ENCODE measurements at regions not wholly inside any gene's neighbourhood (a gene's known extent, or its start where the extent isn't known, plus 50 kb on each side); places are given as distances from the start of the nearest gene placed in this dataset.
A peak's percentile ranks its signal among the peaks of the same experiment; 100 is the strongest.

- no peak for DNase-seq
Measured at GRCh38 chr4:180100433-180101344, 2142.5 kb upstream of the TENM3 start.

DNA sequence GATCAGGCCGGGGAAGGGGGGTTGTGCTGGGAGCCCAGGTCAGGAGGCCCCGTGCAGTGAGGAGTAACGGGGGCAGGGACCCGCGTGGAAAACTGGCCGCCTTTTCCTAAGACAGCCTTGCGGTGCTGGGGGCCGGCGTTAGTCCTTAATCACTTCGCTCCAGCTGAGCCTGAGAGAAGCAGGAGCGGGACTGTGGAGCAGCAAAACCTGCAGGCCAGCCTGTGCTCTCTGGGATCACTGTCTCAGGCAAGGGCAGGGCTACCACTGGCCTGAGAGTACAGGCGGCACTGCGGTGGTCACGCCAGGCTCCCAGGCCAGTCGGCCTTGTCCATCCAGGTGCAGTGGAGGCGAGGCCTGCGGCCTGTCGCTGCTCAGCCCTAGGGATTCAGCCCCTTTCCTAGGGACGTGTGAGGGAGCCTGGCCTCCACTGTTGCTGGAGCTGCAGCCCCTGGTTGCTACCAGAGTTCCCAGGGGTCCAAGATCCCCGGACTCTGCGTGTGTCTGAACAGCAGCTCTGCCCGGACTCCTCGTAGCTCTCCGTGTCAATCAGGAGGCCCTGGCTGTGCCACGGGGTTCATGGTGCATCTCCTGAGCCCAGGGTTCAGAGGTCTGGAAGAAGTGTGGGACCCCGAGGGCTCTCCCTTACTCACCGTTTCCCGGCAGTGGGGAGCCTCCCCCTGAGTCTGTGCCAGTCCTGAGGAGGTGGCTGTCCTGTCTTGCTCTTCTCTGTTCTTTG lies 2141.7 kb upstream of the TENM3 start:
- DNase-seq, result no peak

- DNase-seq, result no peak
Measured at GRCh38 chr4:180103794-180104193, 2139.4 kb upstream of the TENM3 start.

DNA sequence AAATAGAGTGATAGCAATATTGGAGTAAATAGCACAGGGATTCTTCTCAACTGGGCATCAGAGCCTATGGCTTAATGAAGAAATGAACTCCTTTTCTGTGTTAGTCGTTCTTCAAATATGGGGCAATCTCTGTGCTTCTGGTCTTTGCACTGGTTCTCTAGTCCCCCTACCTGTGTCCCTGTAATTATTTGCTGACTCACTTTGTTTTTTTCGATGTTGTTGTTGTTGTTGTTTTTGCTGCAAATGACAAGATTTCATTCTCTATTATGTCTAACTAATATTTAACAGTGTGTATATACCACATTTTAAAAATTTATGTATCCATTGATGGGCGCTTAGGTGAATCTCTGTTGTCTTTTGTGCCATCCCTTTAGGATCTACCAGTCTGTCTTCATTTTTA lies 2137.8 kb upstream of the TENM3 start:
- no peak for DNase-seq

DNA sequence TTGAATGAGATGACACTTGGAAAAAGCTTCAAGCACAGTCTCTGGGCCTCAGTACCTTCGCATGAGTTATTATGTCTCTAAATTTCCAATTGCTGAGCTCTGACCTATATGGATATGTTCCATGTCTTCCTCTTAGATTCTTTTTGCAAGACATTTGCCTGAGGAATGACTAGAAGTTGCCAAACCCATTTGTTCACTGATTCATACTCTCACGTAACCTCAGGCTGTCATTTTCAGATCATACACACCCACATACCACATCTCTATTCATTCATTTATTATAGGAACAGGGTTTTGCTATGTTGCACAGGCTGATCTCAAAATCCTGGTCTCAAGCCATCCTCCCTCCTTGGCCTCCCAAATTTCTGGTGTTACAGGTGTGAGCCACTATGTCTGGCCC lies 2137.1 kb upstream of the TENM3 start:
- no peak for DNase-seq

DNA sequence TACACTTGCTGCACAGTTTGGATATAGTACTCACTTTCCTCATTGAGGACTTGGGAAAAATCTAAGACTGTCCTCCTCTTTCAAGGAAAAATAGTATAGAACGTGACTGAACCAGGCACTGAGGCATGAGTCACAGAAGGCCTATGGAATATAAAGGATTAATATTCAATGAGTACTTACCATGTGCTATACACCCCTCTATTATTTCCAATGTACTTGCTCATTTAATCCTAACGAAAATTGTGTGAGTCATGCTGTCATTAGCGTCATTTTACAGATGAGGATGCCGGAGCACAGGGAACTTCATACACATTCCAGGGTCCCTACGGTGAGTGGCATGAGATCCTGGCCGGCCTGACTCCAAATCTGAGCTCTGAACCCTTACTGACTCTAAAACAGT lies 2136.2 kb upstream of the TENM3 start:
- no peak for DNase-seq

- DNase-seq, result no peak
Measured at GRCh38 chr4:180116840-180117239, 2126.4 kb upstream of the TENM3 start.

DNA sequence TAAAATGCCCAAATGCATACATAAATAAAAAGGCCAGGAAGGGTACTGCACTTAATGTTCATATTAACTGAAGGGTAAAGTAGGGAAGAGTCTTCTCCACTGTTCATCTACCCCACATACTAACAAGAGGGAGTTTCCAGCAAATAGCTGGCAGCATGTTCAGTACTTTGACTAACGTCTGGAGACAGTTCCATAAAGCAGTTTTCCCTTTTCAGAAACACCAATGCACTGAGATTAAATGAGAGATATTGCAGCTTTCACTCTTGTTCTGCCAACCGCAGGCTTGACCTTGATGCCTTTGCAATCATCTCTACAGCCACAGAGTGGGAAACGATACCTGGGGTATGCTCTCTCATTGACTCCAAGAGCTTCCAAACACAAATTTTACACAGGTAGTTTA lies 2123.1 kb upstream of the TENM3 start:
- DNase-seq, result no peak

DNA sequence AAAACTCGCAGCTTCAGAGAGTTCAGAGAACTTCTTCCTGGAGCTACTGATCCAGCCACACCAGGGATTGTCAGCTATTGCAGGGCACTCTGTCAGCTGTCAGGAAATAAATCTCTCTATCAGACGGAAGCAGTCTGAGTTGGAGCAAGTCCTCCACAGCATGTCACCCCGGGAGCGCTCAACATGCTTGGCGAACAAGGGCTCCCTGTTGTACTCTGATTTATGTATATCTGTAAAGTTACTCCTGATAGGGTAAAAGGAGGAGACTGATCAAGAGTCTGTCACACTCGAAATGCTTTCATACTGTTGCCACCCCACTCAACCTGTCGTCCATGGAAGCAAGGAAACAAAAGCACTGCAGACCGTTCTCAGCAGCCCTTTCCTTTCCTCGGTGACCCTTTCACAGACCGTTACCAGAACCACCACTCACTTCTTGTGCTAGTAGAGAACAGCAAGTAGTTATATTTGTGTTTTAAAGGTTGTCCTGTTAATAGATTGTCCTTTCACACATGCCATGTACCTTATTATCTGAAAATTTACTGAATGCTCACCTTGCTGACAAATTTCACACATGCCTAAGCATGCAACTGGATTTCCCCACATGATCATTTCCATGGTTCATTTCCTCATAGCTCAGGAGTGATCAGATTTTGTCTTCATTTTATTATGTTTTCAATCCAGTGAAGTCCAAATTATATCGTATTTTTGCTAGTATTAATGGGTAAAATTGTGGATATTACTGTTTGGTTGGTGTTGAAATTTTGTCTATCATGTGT lies 2108.9 kb upstream of the TENM3 start:
- peak in 2 of 3 experiments; percentile 33 to 64 for DNase-seq

DNA sequence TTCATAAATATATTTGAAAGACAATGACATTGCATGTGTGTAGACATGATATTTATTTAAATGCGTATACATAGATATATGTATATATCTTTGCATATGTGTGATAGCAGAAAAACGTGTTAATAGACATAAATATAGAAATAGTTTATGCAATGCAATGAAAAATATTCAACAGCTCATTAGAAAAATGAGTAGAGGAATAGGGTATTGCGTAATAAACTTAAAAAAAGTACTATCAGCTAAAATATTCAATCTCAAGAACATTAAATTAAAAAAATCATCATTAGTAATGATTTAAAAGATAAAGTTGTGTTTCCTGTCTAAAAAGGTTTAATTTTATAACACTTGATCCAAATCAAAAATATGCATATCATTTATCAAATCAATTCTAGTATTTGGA lies 2101.5 kb upstream of the TENM3 start:
- no peak for DNase-seq

GRCh38 chr4:180148737-180149136 lies 2094.5 kb upstream of the TENM3 start:
- no peak for DNase-seq

DNA sequence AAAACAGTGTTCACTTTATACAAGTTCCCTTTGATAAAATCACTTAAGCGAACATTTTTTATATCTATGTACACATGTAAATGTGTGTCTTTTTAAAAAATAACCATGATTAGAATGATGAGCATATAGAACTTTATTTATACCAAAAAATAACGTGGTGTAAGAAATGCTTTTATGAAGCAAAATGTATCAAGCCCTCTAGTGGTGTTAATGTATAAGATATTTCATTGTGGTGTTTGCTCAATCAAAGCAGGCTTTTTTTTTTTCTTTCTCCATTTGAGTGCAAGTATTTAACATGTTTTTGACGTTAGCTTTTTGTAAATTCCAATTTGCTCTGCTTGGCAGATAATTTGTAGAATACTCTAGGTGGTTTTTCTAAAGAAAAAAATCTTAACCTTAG lies 2092.4 kb upstream of the TENM3 start:
- peak in 1 of 3 experiments; percentile 28 for DNase-seq

DNA sequence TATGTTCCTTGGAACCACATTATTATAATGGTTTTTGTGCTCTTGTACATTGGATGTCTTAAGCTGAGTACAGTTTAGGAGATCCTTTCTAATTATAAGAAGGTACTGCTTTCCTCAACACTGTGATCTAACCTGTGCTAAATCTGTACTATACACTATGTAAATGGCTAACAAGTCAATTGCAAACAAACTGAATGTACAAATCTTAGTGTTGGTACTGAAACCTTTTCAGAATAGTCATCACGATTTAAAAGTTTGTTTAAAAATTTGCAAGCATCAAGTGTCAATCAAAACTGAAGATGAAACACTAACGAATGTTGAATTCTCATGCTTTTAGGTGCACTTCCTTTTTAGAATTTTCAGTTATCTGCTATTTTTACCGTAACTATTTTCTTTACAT lies 2090.4 kb upstream of the TENM3 start:
- DNase-seq, result no peak

GRCh38 chr4:180153587-180153986 lies 2089.6 kb upstream of the TENM3 start:
- DNase-seq, result no peak

DNA sequence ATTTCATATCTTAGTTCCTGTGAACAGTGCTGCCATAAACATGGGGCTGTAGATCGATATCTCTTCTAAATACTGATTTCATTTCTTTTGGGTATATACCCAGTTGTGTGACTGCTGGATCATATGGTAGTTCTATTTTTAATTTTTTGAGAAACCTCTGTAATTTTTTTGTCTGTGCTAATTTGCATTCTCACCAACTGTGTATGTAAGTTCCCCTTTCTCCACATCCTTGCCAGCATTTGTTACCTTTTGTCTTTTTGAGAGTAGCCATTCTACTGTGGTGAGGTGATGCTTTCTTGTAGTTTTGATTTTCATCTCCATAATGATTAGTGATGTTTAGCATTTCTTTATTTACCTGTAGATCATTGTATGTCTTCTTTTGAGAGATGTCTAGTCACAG lies 2086.5 kb upstream of the TENM3 start:
- no peak for DNase-seq

DNA sequence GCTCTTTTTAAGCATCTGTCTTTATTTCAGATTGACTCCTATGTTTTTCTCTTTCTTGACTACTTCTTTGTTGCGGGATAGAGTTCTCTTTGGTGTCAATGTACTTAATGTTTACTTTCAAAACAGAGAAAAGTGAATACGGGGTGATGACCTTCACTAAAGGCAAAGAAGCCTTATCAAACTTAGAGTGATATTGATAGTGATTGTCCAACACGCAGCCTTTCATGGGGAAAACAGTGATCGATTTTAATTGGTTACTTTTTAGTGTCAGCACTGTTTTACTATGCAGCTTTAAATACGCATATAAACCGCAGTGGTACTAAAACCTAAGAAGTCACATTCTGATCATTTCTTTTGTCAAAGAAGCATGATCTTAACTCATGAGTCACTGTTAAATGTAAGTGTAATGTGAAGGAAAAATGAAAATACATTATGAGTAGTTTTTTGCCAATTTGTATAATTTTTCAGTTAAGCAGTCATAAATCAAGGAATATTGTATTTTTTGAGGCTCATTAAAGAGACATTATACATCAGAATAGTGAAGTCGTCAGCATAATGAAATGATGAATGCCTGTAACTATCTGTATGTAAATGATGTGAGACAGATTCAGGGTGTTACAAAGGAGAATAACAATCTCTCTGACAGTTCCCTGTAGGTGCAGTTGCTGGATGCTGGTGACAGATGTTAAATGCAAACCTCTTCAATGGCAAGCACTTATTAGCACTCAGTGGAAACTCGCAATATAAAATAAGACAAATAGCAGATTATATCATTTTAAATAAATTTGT lies 2082.8 kb upstream of the TENM3 start:
- DNase-seq, result peak in 1 of 3 experiments; percentile 39

GRCh38 chr4:180164799-180165198 lies 2078.4 kb upstream of the TENM3 start:
- peak in 1 of 3 experiments; percentile 7 for DNase-seq

GRCh38 chr4:180169394-180169793 lies 2073.8 kb upstream of the TENM3 start:
- no peak for DNase-seq

DNA sequence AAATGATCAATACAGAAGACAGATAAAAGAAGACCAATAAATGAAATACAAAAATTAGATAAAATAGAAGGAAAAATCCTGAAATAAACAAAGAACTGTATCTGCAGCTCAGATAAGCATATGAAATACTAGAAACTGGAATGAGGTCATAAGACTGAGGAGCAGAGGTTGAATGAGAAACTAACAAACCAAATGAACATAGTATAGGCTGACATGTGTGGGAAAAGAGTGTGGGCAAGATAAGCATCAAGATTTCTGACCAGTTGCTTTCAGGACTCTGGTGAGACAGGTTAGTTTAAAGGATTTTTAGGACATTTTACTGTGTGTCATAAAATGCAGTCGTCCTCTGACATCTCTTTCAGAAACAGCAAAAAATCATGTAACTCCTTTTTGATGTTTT lies 2073.2 kb upstream of the TENM3 start:
- no peak for DNase-seq

DNA sequence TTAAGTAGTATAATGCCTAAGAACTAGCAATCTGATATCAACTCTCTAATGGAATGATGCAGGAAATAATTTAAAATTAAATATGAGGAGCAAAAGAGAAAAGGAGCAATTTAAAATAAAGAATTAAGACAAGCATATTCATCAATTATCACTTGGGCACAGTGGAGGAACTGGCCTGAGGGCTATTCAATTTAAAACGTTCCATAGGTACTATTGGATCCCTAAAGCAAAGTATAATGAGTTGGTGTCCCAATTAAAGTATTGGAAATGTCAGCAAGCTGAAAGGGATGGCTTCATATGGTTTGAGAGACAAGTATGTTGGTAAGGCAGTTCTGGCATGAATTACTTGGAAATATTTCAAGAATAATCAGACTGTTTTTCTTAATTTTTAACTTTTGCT lies 2064.1 kb upstream of the TENM3 start:
- no peak for DNase-seq

- no peak for DNase-seq
Measured at GRCh38 chr4:180189666-180190065, 2053.5 kb upstream of the TENM3 start.

DNA sequence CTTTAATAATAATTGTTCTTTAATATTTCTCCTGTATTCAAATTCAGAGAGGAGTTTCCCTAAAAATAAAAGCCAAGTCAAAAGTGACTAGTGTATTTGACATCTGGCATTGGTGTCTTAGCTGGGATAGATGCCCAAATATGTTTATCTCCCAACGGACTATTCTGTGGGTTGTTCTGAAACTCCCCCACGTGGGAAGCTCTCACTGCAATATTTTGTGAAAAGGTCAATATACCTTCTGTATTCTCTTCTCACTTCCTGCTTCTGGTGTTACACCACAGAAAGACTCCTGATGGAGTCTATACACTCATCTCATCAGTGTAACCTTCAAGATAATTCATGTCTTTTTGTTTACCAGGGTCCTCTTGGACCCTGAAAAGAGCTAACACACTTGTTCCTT lies 2052.8 kb upstream of the TENM3 start:
- DNase-seq, result no peak

GRCh38 chr4:180197471-180197870 lies 2045.7 kb upstream of the TENM3 start:
- no peak for DNase-seq
